K562 (cell line): ENCODE measurements at regions not wholly inside any gene's neighbourhood (a gene's known extent, or its start where the extent isn't known, plus 50 kb on each side); places are given as distances from the start of the nearest gene placed in this dataset.

ENCODE experiments used
- ATAC-seq: fragments of 200-7000 bp; cut with Tn5 transposase; 3 replicates; pipeline ENCODE4 v1.9.1; 2020; ENCODE audit warnings: moderate library complexity
- BruUV-seq: library from RNA; stranded (reverse); fragments of 400-500 nt; replicated peaks from 2 replicates; lab custom pipeline; 2021; lab: Mats Ljungman, UMichigan
- CTCF ChIA-PET: fragments of 300-600 bp; formaldehyde crosslinking; extraction: SDS; loops from one replicate; lab custom pipeline; 2021; ENCODE audit warnings: low intra/inter-chr PET ratio; lab: Yijun Ruan, JAX
- POLR2A ChIA-PET: fragments of 300-600, 350-650 bp; sonication (Branson Sonifier 250); formaldehyde crosslinking; extraction: SDS; loops from one replicate; lab custom pipeline; 2021; ENCODE audit warnings: antibody characterized with exemption, inconsistent platforms; lab: Yijun Ruan, JAX
- DNase-seq, 4 experiments: peaks; one replicate each; pipeline versions ENCODE4 v3.0.0 to v3.0.0-alpha.2; 2011 to 2018; ENCODE audit warnings: low spot score in 3 of 4, mixed read lengths in 3 of 4; ENCODE audit errors: extremely low read depth in 1 of 4
- FAIRE-seq: peaks from 2 replicates; lab custom pipeline; 2011; peaks lifted over from hg19 to GRCh38; lab: Jason Lieb, UNC
- H2AFZ ChIP-seq: 2 replicates; pipeline ENCODE4 v1.6.0; 2011; ENCODE audit warnings: low read depth, low read length, control low read depth, inconsistent platforms
- H3K27ac ChIP-seq: fragments of 200-600 bp; 3 replicates; pipeline ENCODE4 v1.8.0; 2011; ENCODE audit warnings: low read depth, mild to moderate bottlenecking, control low read depth, inconsistent platforms, low read length, moderate library complexity, mixed read lengths; ENCODE audit errors: extremely low read depth
- H3K27me3 ChIP-seq, 2 experiments: fragments of 300-600 bp in 1 of 2; 2 replicates in 1 of 2; 3 replicates in 1 of 2; pipeline versions ENCODE4 v1.6.0 to v1.8.0; 2011; ENCODE audit warnings: inconsistent platforms in 2 of 2, low read length in 2 of 2, mild to moderate bottlenecking in 1 of 2, mixed read lengths in 1 of 2, moderate library complexity in 1 of 2; ENCODE audit not compliant: control insufficient read depth in 2 of 2, insufficient read depth in 2 of 2
- H3K36me3 ChIP-seq: fragments of 300-600 bp; 3 replicates; pipeline ENCODE4 v1.8.0; 2011; ENCODE audit warnings: mild to moderate bottlenecking, low read length, inconsistent platforms; ENCODE audit not compliant: control insufficient read depth, insufficient read depth
- H3K4me1 ChIP-seq, 2 experiments: fragments of 200-600 bp in 1 of 2; replicated peaks in 1 of 2; 2 replicates in 1 of 2; 3 replicates in 1 of 2; pipeline versions ENCODE4 v1.5.1 to v1.8.0; 2011; ENCODE audit warnings: inconsistent platforms in 2 of 2, low read length in 2 of 2, mild to moderate bottlenecking in 1 of 2, mixed read lengths in 1 of 2, moderate library complexity in 1 of 2; ENCODE audit not compliant: control insufficient read depth in 2 of 2, insufficient read depth in 2 of 2
- H3K4me2 ChIP-seq: 2 replicates; pipeline ENCODE4 v1.6.1; 2011; ENCODE audit warnings: low read length, control low read depth, inconsistent platforms, mixed read lengths; ENCODE audit not compliant: insufficient read depth
- H3K4me3 ChIP-seq: fragments of 200-600 bp; sonication (generic), shearing (Covaris generic); 2 replicates; pipeline ENCODE4 v1.5.1; 2016; ENCODE audit warnings: control low read depth, inconsistent platforms
- H3K79me2 ChIP-seq: fragments of 200-600 bp; 3 replicates; pipeline ENCODE4 v1.8.0; 2011; ENCODE audit warnings: low read length, inconsistent platforms; ENCODE audit not compliant: control insufficient read depth, insufficient read depth
- H3K9ac ChIP-seq, 2 experiments: 2 replicates each; pipeline versions ENCODE4 v1.6.0 to v1.6.1; 2011; ENCODE audit warnings: low read depth in 2 of 2, low read length in 2 of 2, control low read depth in 1 of 2, inconsistent platforms in 1 of 2, mild to moderate bottlenecking in 1 of 2, mixed read lengths in 1 of 2; ENCODE audit not compliant: insufficient read depth in 1 of 2
- H3K9me1 ChIP-seq: one replicate; pipeline ENCODE4 v1.6.0; 2011; ENCODE audit warnings: inconsistent platforms, mild to moderate bottlenecking, low read length, moderate library complexity; ENCODE audit not compliant: control insufficient read depth, insufficient read depth
- H3K9me3 ChIP-seq: replicated peaks from 2 replicates; pipeline ENCODE4 v1.5.1; 2011; ENCODE audit warnings: low read depth, low read length, inconsistent platforms; ENCODE audit not compliant: control insufficient read depth, insufficient read depth
- H4K20me1 ChIP-seq: replicated peaks from 2 replicates; pipeline ENCODE4 v1.6.1; 2011; ENCODE audit warnings: low read length, inconsistent platforms, mixed read lengths; ENCODE audit not compliant: control insufficient read depth, insufficient read depth
- XRCC3 ChIP-seq: fragments of 450-650 bp; IDR thresholded peaks from 2 replicates; pipeline ENCODE4 v1.6.1; 2017; ENCODE audit warnings: mild to moderate bottlenecking, moderate library complexity
- ZC3H11A ChIP-seq: IDR thresholded peaks from 2 replicates; pipeline ENCODE4 v1.6.1; 2012; ENCODE audit warnings: low read depth, low read length, improper control_type of control experiment
- ZNF551 ChIP-seq: fragments of 250-450 bp; sonication (Bioruptor Pico); IDR thresholded peaks from 2 replicates; pipeline ENCODE4 v1.5.0; 2021; ENCODE audit warnings: mild to moderate bottlenecking, moderate library complexity
- ZNF77 ChIP-seq: fragments of 250-450 bp; sonication (Bioruptor Pico); IDR thresholded peaks from 2 replicates; pipeline ENCODE4 v1.5.0; 2020
- WGBS: fragments of 100-300 bp; shearing (Covaris generic); methylation state at CpG from one replicate; pipeline ENCODE4 v1.1.6; 2016; ENCODE audit warnings: low coverage, mixed read lengths; ENCODE audit not compliant: insufficient coverage; ENCODE audit errors: missing lambda C conversion rate; 5-methylcytosine and 5-hydroxymethylcytosine counted together
- in situ Hi-C: fragments of 300-500 bp; cut with MboI; formaldehyde crosslinking; loops from 4 replicates; pipeline ENCODE4 v1.15.0; 2018; ENCODE audit warnings: inconsistent platforms, mixed read lengths
- intact Hi-C: fragments of 100-400 bp; cut with micrococcal nuclease; formaldehyde crosslinking; loops from 2 replicates; pipeline ENCODE4 v1.14.2; 2022
- TF ChIP-seq, protein P1 (sequence below): sonication (generic); formaldehyde crosslinking; IDR thresholded peaks from 2 replicates; pipeline ENCODE4 v1.8.1; 2023; ENCODE audit warnings: mild to moderate bottlenecking, missing genetic modification reagents
- TF ChIP-seq, protein P2 (sequence below): fragments of 450-650 bp; formaldehyde crosslinking; IDR thresholded peaks from 2 replicates; pipeline ENCODE4 v1.4.0; 2020; ENCODE audit warnings: mild to moderate bottlenecking
- TF ChIP-seq, protein P3 (sequence below): fragments of 450-650 bp; formaldehyde crosslinking; IDR thresholded peaks from 2 replicates; pipeline ENCODE4 v1.4.0; 2020; ENCODE audit warnings: mild to moderate bottlenecking, moderate library complexity

DNA sequence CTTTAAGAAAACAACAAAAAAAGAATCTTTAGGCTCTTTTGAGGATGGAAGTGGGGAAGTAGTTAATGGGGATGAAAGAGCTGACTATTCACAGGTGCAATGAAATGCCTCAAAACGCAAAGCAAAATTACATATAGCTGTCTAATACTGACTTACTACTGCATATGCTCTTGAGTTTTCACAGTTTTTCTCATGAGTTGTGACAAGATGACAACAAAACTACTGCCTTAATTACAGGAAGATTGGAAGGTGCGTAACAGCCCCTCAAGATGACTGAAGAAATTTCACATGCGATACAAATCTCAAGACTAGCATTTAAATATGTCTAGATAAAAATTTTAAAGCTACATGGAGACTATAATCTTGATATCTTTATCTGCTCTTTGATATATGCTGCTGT is 547.8 kb upstream of the POU3F2 start (continued):
- no peak for TF ChIP-seq XRCC3
- TF ChIP-seq ZNF551 (CRISPR knock-in tag): no peak

DNA sequence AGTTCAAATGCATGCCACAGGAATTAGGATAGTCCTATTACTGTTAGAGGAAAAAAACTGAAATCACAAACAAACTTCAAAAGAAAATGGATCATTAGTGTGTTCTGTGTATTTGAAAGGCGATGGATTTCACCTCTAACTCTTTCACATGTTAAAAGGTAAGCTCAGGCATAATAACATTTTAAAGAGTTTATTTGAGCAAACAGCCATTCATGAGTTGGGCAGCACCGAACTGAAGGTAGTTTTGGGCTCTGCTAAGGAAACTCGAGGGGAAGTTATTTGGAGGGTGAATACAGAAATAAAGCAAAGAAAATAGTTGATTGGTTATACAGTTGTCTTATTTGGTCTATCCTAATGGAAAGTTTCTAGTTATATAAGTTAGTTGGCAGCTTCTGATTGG is 546.5 kb upstream of the POU3F2 start:
- H3K4me1 ChIP-seq: no peaks in the 10 kb centered on the region
- no peak overlapping the region for H3K27ac ChIP-seq
- no peaks in the 10 kb centered on the region for H3K36me3 ChIP-seq
- intact Hi-C loops (no loop called here), in situ Hi-C loops (no loop called here)
- H3K4me2 ChIP-seq: no peak overlapping the region
- ChIA-PET CTCF (no interaction called here), POLR2A (no interaction called here)
- no peak overlapping the region for H3K4me3 ChIP-seq
- WGBS: 0% methylated on average over 3 of the region's 3 CpGs
- no peaks in the 10 kb centered on the region for H4K20me1 ChIP-seq
- no peak overlapping the region for H3K9ac ChIP-seq
- no peaks in the 10 kb centered on the region for H3K79me2 ChIP-seq
- no TSS peak for BruUV-seq
- no peaks in the 10 kb centered on the region for H3K9me1 ChIP-seq
- FAIRE-seq (no peak), DNase-seq (no peak), ATAC-seq (no peak)
- TF ChIP-seq, protein P1, sequence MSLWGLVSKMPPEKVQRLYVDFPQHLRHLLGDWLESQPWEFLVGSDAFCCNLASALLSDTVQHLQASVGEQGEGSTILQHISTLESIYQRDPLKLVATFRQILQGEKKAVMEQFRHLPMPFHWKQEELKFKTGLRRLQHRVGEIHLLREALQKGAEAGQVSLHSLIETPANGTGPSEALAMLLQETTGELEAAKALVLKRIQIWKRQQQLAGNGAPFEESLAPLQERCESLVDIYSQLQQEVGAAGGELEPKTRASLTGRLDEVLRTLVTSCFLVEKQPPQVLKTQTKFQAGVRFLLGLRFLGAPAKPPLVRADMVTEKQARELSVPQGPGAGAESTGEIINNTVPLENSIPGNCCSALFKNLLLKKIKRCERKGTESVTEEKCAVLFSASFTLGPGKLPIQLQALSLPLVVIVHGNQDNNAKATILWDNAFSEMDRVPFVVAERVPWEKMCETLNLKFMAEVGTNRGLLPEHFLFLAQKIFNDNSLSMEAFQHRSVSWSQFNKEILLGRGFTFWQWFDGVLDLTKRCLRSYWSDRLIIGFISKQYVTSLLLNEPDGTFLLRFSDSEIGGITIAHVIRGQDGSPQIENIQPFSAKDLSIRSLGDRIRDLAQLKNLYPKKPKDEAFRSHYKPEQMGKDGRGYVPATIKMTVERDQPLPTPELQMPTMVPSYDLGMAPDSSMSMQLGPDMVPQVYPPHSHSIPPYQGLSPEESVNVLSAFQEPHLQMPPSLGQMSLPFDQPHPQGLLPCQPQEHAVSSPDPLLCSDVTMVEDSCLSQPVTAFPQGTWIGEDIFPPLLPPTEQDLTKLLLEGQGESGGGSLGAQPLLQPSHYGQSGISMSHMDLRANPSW (CRISPR knock-in tag): no peak
- TF ChIP-seq, protein P2, sequence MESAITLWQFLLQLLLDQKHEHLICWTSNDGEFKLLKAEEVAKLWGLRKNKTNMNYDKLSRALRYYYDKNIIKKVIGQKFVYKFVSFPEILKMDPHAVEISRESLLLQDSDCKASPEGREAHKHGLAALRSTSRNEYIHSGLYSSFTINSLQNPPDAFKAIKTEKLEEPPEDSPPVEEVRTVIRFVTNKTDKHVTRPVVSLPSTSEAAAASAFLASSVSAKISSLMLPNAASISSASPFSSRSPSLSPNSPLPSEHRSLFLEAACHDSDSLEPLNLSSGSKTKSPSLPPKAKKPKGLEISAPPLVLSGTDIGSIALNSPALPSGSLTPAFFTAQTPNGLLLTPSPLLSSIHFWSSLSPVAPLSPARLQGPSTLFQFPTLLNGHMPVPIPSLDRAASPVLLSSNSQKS (CRISPR knock-in tag): no peak
- TF ChIP-seq ZC3H11A (no peak), ZNF77 (CRISPR knock-in tag) (no peak)
- TF ChIP-seq, protein P3, sequence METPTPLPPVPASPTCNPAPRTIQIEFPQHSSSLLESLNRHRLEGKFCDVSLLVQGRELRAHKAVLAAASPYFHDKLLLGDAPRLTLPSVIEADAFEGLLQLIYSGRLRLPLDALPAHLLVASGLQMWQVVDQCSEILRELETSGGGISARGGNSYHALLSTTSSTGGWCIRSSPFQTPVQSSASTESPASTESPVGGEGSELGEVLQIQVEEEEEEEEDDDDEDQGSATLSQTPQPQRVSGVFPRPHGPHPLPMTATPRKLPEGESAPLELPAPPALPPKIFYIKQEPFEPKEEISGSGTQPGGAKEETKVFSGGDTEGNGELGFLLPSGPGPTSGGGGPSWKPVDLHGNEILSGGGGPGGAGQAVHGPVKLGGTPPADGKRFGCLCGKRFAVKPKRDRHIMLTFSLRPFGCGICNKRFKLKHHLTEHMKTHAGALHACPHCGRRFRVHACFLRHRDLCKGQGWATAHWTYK: no peak
- no peak overlapping the region for H2AFZ ChIP-seq
- no peaks in the 10 kb centered on the region for H3K27me3 ChIP-seq
- no peaks in the 10 kb centered on the region; the same call in 1 of the 2 replicates for H3K9me3 ChIP-seq
